GM23338 (cell line): ENCODE measurements at regions not wholly inside any gene's neighbourhood (a gene's known extent, or its start where the extent isn't known, plus 50 kb on each side); places are given as distances from the start of the nearest gene placed in this dataset.

Experiments
- ATAC-seq: fragments of 200-7000 bp; cut with Tn5 transposase; 3 replicates; pipeline ENCODE4 v1.9.1; 2020
- DNase-seq: peaks from one replicate; pipeline ENCODE4 v3.0.0-alpha.2; 2015; ENCODE audit warnings: low spot score
- H2AFZ ChIP-seq: fragments of 200-600 bp; sonication (generic); 2 replicates; pipeline ENCODE4 v1.8.0; 2016; ENCODE audit warnings: antibody characterized with exemption, mild to moderate bottlenecking, moderate library complexity
- H3F3A ChIP-seq: fragments of 200-600 bp; sonication (generic); replicated peaks from 2 replicates; pipeline ENCODE4 v1.8.0; 2017; ENCODE audit warnings: antibody characterized with exemption, mixed run types, low read depth
- H3K27ac ChIP-seq: fragments of 200-600 bp; sonication (generic); 2 replicates; pipeline ENCODE4 v1.6.1; 2016; ENCODE audit warnings: low read depth
- H3K27me3 ChIP-seq: fragments of 200-600 bp; sonication (generic); 2 replicates; pipeline ENCODE4 v1.8.0; 2016; ENCODE audit warnings: mild to moderate bottlenecking, mixed run types, moderate library complexity; ENCODE audit not compliant: insufficient read depth
- H3K36me3 ChIP-seq: fragments of 200-600 bp; sonication (generic); 2 replicates; pipeline ENCODE4 v1.8.0; 2016; ENCODE audit warnings: mild to moderate bottlenecking; ENCODE audit not compliant: insufficient read depth
- H3K4me1 ChIP-seq: fragments of 200-600 bp; sonication (generic); 2 replicates; pipeline ENCODE4 v1.8.0; 2016; ENCODE audit warnings: mild to moderate bottlenecking, moderate library complexity; ENCODE audit not compliant: insufficient read depth
- H3K4me2 ChIP-seq: fragments of 200-600 bp; sonication (generic); 2 replicates; pipeline ENCODE4 v1.7.1; 2017; ENCODE audit warnings: mixed run types
- H3K4me3 ChIP-seq: fragments of 200-600 bp; sonication (generic); 2 replicates; pipeline ENCODE4 v1.6.1; 2016; ENCODE audit warnings: mixed run types
- H3K79me2 ChIP-seq: fragments of 200-600 bp; sonication (generic); replicated peaks from 2 replicates; pipeline ENCODE4 v1.8.0; 2017; ENCODE audit warnings: mild to moderate bottlenecking; ENCODE audit not compliant: insufficient read depth
- H3K9me2 ChIP-seq: fragments of 200-600 bp; sonication (generic); 2 replicates; pipeline ENCODE4 v1.8.0; 2017; ENCODE audit not compliant: insufficient read depth
- H4K20me1 ChIP-seq: fragments of 200-600 bp; sonication (generic); replicated peaks from 2 replicates; pipeline ENCODE4 v1.8.0; 2017; ENCODE audit warnings: mild to moderate bottlenecking; ENCODE audit not compliant: insufficient read depth
- H3K27ac Mint-ChIP-seq: 2 replicates; pipeline ENCODE4 v1.8.0; 2020; ENCODE audit warnings: inconsistent platforms, mild to moderate bottlenecking, moderate library complexity, mixed read lengths
- H3K27me3 Mint-ChIP-seq: 3 replicates; pipeline ENCODE4 v1.8.0; 2022; ENCODE audit warnings: low read depth, mild to moderate bottlenecking, moderate library complexity, mixed read lengths, inconsistent platforms; ENCODE audit not compliant: insufficient read depth, poor library complexity
- H3K36me3 Mint-ChIP-seq: 3 replicates; pipeline ENCODE4 v1.8.0; 2021; ENCODE audit warnings: low read depth, mild to moderate bottlenecking, inconsistent platforms, moderate library complexity, mixed read lengths
- H3K4me1 Mint-ChIP-seq: 3 replicates; pipeline ENCODE4 v1.8.0; 2020; ENCODE audit warnings: mild to moderate bottlenecking, inconsistent platforms, mixed read lengths
- H3K4me3 Mint-ChIP-seq: 3 replicates; pipeline ENCODE4 v1.8.0; 2021; ENCODE audit warnings: moderate library complexity, mild to moderate bottlenecking, inconsistent platforms, mixed read lengths
- H3K9me3 Mint-ChIP-seq: 3 replicates; pipeline ENCODE4 v1.8.0; 2020; ENCODE audit warnings: moderate library complexity, mild to moderate bottlenecking, inconsistent platforms, mixed read lengths
- CREB1 ChIP-seq: fragments of 250-450 bp; sonication (Bioruptor Pico); IDR thresholded peaks from 2 replicates; pipeline ENCODE4 v1.5.0; 2020; ENCODE audit warnings: low read depth, mild to moderate bottlenecking, moderate library complexity
- CTCF ChIP-seq, 2 experiments: fragments of 200-600 bp in 1 of 2; sonication (generic) in 1 of 2; conservative IDR thresholded peaks; 2 replicates each; pipeline versions ENCODE4 v1.5.1 to v1.6.1; 2016 to 2017; ENCODE audit warnings: antibody characterized with exemption in 2 of 2, low read depth in 2 of 2, mild to moderate bottlenecking in 2 of 2, moderate library complexity in 1 of 2
- EZH2phosphoT487 ChIP-seq: fragments of 200-600 bp; sonication (generic); IDR thresholded peaks from one replicate; pipeline ENCODE4 v1.8.1; 2018; ENCODE audit warnings: antibody characterized with exemption; ENCODE audit not compliant: unreplicated experiment
- NANOG ChIP-seq: IDR thresholded peaks from 2 replicates; pipeline ENCODE4 v1.6.1; 2016; ENCODE audit warnings: antibody characterized with exemption, borderline replicate concordance
- REST ChIP-seq: IDR thresholded peaks from one replicate; pipeline ENCODE4 v1.6.1; 2018; ENCODE audit warnings: antibody characterized with exemption; ENCODE audit not compliant: unreplicated experiment

DNA sequence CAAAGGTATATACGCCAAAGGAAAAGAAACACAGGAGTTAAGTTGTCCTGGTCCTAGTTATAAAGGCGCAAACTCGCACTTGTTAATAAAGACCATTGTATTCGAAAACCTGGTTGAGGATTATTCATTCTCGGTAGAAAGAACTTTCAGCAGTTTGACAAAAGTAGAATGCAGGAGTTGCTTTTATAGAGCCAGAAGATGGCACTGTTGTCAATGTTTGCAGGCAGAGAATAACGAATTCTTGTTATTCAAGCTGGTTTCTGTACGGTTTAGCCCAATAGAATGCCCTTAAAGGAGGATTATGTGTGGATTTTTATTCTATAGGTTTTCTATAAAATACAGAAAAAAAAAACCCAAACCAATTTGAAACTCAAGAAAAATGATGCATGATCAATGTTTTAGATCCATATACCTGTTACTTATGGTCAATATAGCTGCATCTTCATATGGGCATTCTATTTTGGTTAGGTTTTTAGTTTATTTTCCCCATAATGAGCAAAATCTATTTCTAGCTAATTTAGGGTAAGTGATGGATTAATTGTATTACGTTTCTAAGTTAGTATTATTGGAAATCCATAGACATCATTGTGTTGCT lies 510.3 kb downstream of the PLCL1 start:
- H3K4me2 ChIP-seq, result no peak overlapping the region

DNA sequence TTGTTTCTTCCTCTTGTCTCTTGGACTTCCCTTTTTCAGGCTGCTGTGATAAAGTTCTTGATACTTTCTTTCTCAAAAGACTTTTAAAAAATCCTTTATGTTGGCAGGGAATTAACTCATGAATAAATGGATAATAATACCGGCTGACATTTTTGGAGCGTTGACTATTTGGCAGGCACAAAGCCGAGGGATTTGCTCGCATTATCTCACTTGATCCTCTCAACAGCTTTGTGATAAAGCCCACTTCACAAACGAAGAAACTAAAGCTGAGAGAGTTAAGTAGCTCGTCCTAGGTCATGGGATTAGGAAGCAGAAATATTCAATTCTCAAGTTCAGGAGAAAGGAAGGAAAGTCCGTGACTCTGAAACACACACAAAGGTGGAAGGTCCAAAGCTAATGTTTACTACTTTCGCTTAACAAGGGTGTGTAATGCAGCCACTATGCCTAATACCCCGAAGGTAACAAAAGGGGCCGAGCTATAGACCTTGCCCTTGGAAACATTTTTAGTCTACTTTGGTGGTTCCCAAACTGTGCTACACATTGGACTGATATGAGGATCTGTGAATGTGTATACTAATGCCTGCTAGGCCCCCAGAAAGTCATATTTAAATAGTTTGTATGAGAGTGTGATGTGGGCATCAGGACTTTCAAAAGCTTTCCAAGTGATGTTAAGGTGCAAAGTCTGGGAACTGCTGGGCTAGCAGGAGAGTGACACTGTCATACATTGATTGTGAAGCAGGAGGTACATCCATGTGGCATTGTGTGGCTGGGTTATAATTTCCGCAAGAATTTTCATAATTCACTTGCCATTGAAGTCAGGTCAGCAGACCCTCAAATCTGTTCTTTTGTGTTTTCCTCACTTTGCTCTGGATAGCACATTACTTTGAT lies 508.4 kb downstream of the PLCL1 start:
- H3K36me3 ChIP-seq, result no peaks in the 10 kb centered on the region
- H4K20me1 ChIP-seq, result no peaks in the 10 kb centered on the region
- no peaks in the 10 kb centered on the region for H3K9me2 ChIP-seq
- no peak overlapping the region for H3K27ac Mint-ChIP-seq
- 0 out of 2 replicates have a peak, but pooled peaks cover 2% of the 10 kb centered on the region for H3K4me1 ChIP-seq
- H3K4me3 Mint-ChIP-seq, result no peak overlapping the region
- H3K4me3 ChIP-seq, result no peak overlapping the region
- H3F3A ChIP-seq, result no peaks in the 10 kb centered on the region
- no peaks in the 10 kb centered on the region for H3K79me2 ChIP-seq
- H2AFZ ChIP-seq, result no peak overlapping the region
- H3K9me3 Mint-ChIP-seq, result peaks cover 3% of the 10 kb centered on the region; the same call in 1 of the 3 replicates
- H3K27ac ChIP-seq, result no peak overlapping the region
- no peak overlapping the region for H3K4me2 ChIP-seq
- ATAC-seq (no peak), DNase-seq (no peak)
- H3K27me3 Mint-ChIP-seq, result no peaks in the 10 kb centered on the region
- peaks cover 2% of the 10 kb centered on the region; the same call in 2 of the 3 replicates for H3K36me3 Mint-ChIP-seq
- H3K27me3 ChIP-seq, result no peaks in the 10 kb centered on the region
- H3K4me1 Mint-ChIP-seq, result peaks cover 20% of the 10 kb centered on the region
- no peak for TF ChIP-seq NANOG
- TF ChIP-seq EZH2phosphoT487, result no peak
- no peak for TF ChIP-seq REST

More for the DNA sequence above, 510.3 kb downstream of the PLCL1 start:
- H3K36me3 ChIP-seq, result no peaks in the 10 kb centered on the region
- no peaks in the 10 kb centered on the region for H3K9me2 ChIP-seq
- no peak overlapping the region for H3K4me3 ChIP-seq
- peaks cover 19% of the 10 kb centered on the region; the same call in 1 of the 2 replicates for H3K4me1 ChIP-seq
- no peaks in the 10 kb centered on the region for H3K27me3 Mint-ChIP-seq
- no peak overlapping the region for H3K27ac ChIP-seq
- DNase-seq (peak; percentile 75), ATAC-seq (peak; percentile 67)
- no peak for TF ChIP-seq CREB1 (CRISPR knock-in tag)
- TF ChIP-seq CTCF (conservative IDR thresholded peaks at IDR 0.05; ENCODE audit: low read depth in 2 of 2), result peak; percentile 83 to 88
- H3K4me1 Mint-ChIP-seq, result peaks cover 28% of the 10 kb centered on the region
- no peak overlapping the region for H2AFZ ChIP-seq
- no peak overlapping the region for H3K4me3 Mint-ChIP-seq
- no peaks in the 10 kb centered on the region for H3F3A ChIP-seq
- H3K27me3 ChIP-seq, result no peaks in the 10 kb centered on the region
- H3K36me3 Mint-ChIP-seq, result peaks cover 2% of the 10 kb centered on the region; the same call in 2 of the 3 replicates
- H3K9me3 Mint-ChIP-seq, result peaks cover 3% of the 10 kb centered on the region; the same call in 1 of the 3 replicates
- H3K79me2 ChIP-seq, result no peaks in the 10 kb centered on the region
- H3K27ac Mint-ChIP-seq, result no peak overlapping the region
- H4K20me1 ChIP-seq, result no peaks in the 10 kb centered on the region
